Thyroid gland (tissue), 4 donors: ENCODE measurements at regions not wholly inside any gene's neighbourhood (a gene's known extent, or its start where the extent isn't known, plus 50 kb on each side); places are given as distances from the start of the nearest gene placed in this dataset.

ENCODE experiments used
- POLR2A ChIP-seq, 2 donors: fragments of 450-650 bp; IDR thresholded peaks; one replicate each; pipeline ENCODE4 v1.6.1; 2017; ENCODE audit warnings: antibody characterized with exemption in 2 of 2, mild to moderate bottlenecking in 2 of 2, moderate library complexity in 1 of 2
- TF ChIP-seq, protein P1 (sequence below), 6 experiments: fragments of 200-600 bp in 3 of 6; fragments of 450-650 bp in 3 of 6; sonication (generic) in 3 of 6; IDR thresholded peaks; one replicate each; pipeline ENCODE4 v1.5.1; 2016 to 2019; ENCODE audit warnings: antibody characterized with exemption in 6 of 6, mild to moderate bottlenecking in 2 of 6, inconsistent platforms in 1 of 6, moderate library complexity in 1 of 6

DNA sequence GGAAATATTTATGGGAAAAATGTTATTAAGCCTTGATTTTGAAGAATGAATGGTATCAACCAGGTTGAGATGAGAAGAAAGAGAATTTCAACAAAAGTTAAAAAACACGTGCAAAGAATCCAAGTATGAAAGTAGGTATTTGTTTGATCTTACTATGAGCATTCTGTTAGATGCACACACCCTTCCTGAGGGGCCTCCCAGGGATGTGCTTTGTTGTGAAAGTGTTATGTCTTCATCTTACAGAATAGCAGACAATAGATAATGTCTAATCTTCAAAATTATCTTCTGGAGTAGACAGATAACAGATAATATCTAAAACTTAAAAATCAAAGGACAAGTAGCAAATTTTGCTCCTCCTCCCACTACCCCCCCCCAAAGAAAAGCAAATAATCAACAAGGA is 155.2 kb upstream of the COL3A1 start:
- TF ChIP-seq, protein P1, sequence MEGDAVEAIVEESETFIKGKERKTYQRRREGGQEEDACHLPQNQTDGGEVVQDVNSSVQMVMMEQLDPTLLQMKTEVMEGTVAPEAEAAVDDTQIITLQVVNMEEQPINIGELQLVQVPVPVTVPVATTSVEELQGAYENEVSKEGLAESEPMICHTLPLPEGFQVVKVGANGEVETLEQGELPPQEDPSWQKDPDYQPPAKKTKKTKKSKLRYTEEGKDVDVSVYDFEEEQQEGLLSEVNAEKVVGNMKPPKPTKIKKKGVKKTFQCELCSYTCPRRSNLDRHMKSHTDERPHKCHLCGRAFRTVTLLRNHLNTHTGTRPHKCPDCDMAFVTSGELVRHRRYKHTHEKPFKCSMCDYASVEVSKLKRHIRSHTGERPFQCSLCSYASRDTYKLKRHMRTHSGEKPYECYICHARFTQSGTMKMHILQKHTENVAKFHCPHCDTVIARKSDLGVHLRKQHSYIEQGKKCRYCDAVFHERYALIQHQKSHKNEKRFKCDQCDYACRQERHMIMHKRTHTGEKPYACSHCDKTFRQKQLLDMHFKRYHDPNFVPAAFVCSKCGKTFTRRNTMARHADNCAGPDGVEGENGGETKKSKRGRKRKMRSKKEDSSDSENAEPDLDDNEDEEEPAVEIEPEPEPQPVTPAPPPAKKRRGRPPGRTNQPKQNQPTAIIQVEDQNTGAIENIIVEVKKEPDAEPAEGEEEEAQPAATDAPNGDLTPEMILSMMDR (IDR thresholded peaks at IDR 0.05) = no peak
- TF ChIP-seq POLR2A (IDR thresholded peaks at IDR 0.05) = no peak
